ENCODE measurements at regions not wholly inside any gene's neighbourhood (a gene's known extent, or its start where the extent isn't known, plus 50 kb on each side); places are given as distances from the start of the nearest gene placed in this dataset.
"Not testable (repeated sequence)": the region's sequence is repeated elsewhere in the genome, so short reads cannot be mapped to it uniquely, and the experiment has no call there.

DNA sequence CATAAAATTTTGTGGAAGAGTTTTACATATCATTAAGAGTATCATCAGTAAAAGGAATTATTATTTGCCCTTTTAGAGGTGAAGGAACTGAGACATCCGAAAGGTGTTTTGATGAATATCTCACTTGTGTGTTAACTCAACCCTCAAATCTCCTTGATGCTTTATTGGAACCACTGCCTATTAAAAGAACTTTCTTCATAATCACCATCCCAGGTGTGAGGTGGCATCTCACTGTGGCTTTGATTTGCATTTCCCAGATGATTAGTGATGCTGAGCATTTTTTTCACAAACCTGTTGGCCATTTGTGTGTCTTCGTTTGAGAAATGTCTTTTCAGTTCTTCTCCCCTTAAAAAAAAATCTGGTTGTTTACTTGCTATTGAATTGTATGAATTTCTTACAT, 134.0 kb upstream of the SYN3 start:
- TF ChIP-seq TAF1 (IDR thresholded peaks at IDR 0.05; ENCODE audit: low read depth, low read length) (no peak), POLR2A (IDR thresholded peaks at IDR 0.05; ENCODE audit: low read depth, low read length) (no peak), POLR2AphosphoS5 (IDR thresholded peaks at IDR 0.05; ENCODE audit: low read depth, low read length) (no peak), PAX5 (IDR thresholded peaks at IDR 0.05; ENCODE audit: insufficient read depth, low read length, severe bottlenecking) (no peak), SPI1 (IDR thresholded peaks at IDR 0.05; ENCODE audit: low read depth, low read length) (no peak)
- DNase-seq (ENCODE audit: insufficient read length, low spot score): no peak
- FAIRE-seq: no peak

DNA sequence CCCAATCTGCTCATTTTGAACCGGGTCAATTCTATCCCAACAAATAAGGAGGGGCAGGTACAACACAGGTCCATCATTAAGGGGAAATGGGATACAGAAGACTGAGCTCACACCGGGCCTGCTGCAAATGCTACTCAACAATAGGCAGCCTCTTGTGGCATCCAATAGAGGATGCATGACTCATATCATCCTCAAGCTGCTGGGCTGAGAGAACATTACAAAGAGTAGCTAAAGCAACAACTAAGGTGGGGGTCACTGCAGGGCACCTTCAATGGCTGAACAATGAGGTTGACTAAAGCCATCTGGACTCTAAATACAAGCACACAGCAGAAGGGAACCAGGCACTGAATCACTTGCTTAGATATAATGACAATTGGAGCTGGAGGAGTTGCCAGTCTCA, 130.1 kb upstream of the SYN3 start:
- no peak for TF ChIP-seq POLR2A (IDR thresholded peaks at IDR 0.05; ENCODE audit: low read depth, low read length)
- no peak for FAIRE-seq

DNA sequence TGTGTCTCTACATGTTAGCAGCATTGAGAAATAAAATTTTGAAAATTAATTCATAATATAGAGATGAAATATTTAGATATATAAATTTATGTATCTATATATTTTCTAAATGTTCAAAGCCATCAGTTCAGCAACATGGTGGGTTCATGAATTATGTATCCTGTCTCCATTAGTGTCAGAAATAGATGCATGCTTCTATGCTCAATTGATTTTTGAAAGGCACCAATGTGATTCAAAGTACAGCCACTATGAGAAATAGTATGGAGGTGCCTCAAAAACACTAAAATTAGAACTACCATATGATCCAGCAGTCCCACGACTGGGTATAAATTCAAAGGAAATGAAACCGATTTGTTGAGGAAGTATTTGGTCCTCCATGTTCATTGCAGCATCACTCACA, 128.6 kb upstream of the SYN3 start:
- DNase-seq (ENCODE audit: insufficient read length, low spot score): no peak
- FAIRE-seq: no peak

More for the DNA sequence above, 130.1 kb upstream of the SYN3 start:
- DNase-seq (ENCODE audit: insufficient read length, low spot score): no peak

DNA sequence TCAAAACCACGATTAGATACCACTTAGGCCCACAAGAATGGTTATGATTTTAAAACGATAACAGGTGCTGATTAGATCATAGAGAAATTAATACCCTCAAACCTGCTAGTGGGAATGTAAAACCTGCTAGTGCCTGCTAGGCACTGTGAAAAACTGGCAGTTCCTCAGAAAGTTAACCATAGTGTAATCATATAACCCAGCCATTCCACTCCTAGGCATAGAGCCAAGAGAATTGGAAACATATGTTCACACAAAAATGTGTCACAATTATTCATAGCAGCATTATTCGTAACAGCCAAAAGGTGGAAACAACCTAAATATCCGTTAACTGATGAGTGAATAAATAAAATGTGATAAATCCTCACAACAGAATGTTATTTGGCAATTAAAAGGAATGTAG, 122.2 kb upstream of the SYN3 start:
- TF ChIP-seq POU2F2 (IDR thresholded peaks at IDR 0.05; ENCODE audit: low read depth, low read length) (no peak), PAX5 (IDR thresholded peaks at IDR 0.05; ENCODE audit: insufficient read depth, low read length, severe bottlenecking) (no peak), POLR2A (IDR thresholded peaks at IDR 0.05; ENCODE audit: low read depth, low read length) (no peak), TAF1 (IDR thresholded peaks at IDR 0.05; ENCODE audit: low read depth, low read length) (no peak)
- no peak for FAIRE-seq
- DNase-seq (ENCODE audit: insufficient read length, low spot score): no peak

More for the DNA sequence above, 128.6 kb upstream of the SYN3 start:
- TF ChIP-seq PAX5 (IDR thresholded peaks at IDR 0.05; ENCODE audit: insufficient read depth, low read length, severe bottlenecking) (no peak), POLR2AphosphoS5 (IDR thresholded peaks at IDR 0.05; ENCODE audit: low read depth, low read length) (no peak), POU2F2 (IDR thresholded peaks at IDR 0.05; ENCODE audit: low read depth, low read length) (no peak), POLR2A (IDR thresholded peaks at IDR 0.05; ENCODE audit: low read depth, low read length) (no peak), TAF1 (IDR thresholded peaks at IDR 0.05; ENCODE audit: low read depth, low read length) (no peak), SPI1 (IDR thresholded peaks at IDR 0.05; ENCODE audit: low read depth, low read length) (no peak)

DNA sequence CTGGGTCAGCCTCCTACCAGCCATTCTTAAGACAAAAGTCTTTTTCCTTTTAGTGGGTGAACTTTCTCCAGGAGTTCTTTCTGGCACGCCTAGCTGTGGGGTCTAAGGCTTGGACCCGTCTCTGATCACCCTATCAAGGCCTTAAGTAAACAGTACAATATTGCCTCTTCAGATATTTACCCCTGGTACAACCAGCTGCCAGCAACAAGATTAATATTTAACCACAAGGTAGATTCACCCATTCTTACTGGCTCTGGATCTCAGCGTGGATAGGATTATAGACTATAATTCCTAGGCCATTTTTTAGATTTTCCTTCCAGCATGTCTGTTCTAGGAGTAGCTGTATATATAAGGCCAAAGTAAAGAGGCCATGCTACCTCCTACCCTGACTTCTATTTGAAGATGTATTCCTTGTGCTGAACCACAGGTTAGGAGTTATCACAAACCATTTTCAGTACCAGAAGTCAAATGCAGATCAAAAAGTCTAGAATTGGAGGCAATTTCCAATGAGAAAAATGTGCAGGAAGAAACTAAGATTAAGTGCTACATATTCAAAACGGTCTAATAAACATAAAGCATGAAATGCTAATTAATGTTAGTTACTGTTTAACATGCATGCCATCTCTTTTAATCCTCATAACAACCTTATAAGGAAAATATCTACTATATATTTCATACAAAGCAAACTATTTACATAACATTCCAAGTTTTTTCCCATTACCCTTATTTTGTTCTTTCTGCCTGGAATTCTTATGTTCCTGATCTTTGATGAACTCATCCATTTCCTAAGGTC, 110.0 kb upstream of the SYN3 start:
- no peak for FAIRE-seq
- DNase-seq (ENCODE audit: insufficient read length, low spot score): no peak
- TF ChIP-seq POLR2A (IDR thresholded peaks at IDR 0.05; ENCODE audit: low read depth, low read length) (no peak), TAF1 (IDR thresholded peaks at IDR 0.05; ENCODE audit: low read depth, low read length) (no peak), PAX5 (IDR thresholded peaks at IDR 0.05; ENCODE audit: insufficient read depth, low read length, severe bottlenecking) (no peak), SPI1 (IDR thresholded peaks at IDR 0.05; ENCODE audit: low read depth, low read length) (no peak), POU2F2 (IDR thresholded peaks at IDR 0.05; ENCODE audit: low read depth, low read length) (no peak), POLR2AphosphoS5 (IDR thresholded peaks at IDR 0.05; ENCODE audit: low read depth, low read length) (no peak)

DNA sequence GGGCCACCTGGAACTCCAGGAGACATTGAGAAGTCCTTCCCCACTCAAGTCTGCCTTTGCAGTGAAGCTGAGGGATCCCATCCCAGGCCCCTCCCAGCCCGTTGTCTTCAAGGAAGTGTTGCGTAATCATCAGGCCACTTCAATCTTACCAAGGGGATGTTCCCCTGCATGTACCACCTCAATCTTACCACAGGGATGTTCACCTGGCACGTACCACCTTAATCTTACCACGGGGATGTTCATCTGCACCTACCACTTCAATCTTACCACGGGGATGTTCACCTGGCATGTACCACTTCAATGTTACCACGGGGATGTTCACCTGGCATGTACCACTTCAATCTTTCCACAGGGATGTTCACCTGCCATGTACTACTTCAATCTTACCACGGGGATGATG, 108.0 kb upstream of the SYN3 start:
- TF ChIP-seq POLR2A (IDR thresholded peaks at IDR 0.05; ENCODE audit: low read depth, low read length) (no peak), POU2F2 (IDR thresholded peaks at IDR 0.05; ENCODE audit: low read depth, low read length) (no peak), SPI1 (IDR thresholded peaks at IDR 0.05; ENCODE audit: low read depth, low read length) (no peak)
- DNase-seq (ENCODE audit: insufficient read length, low spot score) (no peak), FAIRE-seq (no peak)

DNA sequence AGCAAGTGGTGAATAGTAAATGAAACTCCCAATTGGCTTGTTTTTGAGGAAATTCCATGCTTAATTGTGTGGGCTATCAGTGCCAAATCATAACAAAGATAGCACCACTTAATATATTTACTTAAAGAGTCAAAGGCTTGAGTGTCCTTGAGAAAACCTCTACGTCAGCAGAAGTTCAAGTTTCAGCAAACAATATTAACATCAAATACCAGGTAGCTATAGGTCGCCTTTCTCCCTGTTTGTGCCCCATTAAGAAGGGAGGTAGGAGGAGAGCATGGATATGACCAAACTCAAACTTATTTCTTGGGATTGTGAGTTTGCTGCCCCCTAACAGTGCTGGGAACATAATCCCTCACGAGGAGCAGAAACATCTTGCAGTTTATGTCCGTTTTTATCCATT, 105.6 kb upstream of the SYN3 start:
- TF ChIP-seq TAF1 (IDR thresholded peaks at IDR 0.05; ENCODE audit: low read depth, low read length) (no peak), PAX5 (IDR thresholded peaks at IDR 0.05; ENCODE audit: insufficient read depth, low read length, severe bottlenecking) (no peak), POU2F2 (IDR thresholded peaks at IDR 0.05; ENCODE audit: low read depth, low read length) (no peak), POLR2AphosphoS5 (IDR thresholded peaks at IDR 0.05; ENCODE audit: low read depth, low read length) (no peak), SPI1 (IDR thresholded peaks at IDR 0.05; ENCODE audit: low read depth, low read length) (no peak)
- FAIRE-seq (no peak), DNase-seq (ENCODE audit: insufficient read length, low spot score) (no peak)

DNA sequence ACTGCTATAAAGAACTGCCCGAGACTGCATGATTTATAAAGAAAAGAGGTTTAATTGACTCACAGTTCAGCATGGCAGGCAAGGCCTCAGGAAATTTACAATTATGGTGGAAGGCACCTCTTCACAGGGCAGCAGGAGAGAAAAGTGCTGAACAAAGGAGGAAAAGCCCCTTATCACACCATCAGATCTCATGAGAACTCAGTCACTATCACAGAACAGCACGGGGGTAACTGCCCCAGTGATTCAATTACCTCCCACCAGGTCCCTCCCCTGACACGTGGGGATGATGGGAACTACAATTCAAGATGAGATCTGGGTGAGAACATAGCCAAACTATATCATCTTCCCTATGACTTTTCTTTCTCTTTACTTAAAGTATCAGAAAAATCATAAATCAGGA, 104.0 kb upstream of the SYN3 start:
- DNase-seq (ENCODE audit: insufficient read length, low spot score) (no peak), FAIRE-seq (no peak)
- TF ChIP-seq POU2F2 (IDR thresholded peaks at IDR 0.05; ENCODE audit: low read depth, low read length) (no peak), PAX5 (IDR thresholded peaks at IDR 0.05; ENCODE audit: insufficient read depth, low read length, severe bottlenecking) (no peak), POLR2AphosphoS5 (IDR thresholded peaks at IDR 0.05; ENCODE audit: low read depth, low read length) (no peak), SPI1 (IDR thresholded peaks at IDR 0.05; ENCODE audit: low read depth, low read length) (no peak), TAF1 (IDR thresholded peaks at IDR 0.05; ENCODE audit: low read depth, low read length) (no peak), POLR2A (IDR thresholded peaks at IDR 0.05; ENCODE audit: low read depth, low read length) (no peak)

DNA sequence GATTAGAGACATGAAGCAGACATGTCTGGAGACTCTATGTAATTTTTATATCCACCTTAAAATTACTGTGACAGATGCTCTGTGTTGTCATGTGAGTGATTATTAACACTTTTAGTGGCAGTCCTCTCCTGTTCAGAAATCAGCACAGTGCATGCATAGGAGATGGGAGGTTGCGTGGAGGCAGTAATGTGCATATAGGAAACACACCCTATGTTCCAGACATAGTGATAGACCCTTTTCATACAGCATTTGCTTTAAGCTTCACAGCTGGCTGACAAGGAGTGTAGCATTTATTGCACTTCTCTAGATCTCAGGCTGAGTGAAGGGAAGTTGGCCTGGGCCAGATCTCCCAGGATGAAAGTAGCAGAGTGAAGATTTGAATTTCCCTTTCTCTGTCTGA, 102.3 kb upstream of the SYN3 start:
- no peak for DNase-seq (ENCODE audit: insufficient read length, low spot score)
- no peak for TF ChIP-seq SPI1 (IDR thresholded peaks at IDR 0.05; ENCODE audit: low read depth, low read length)
- FAIRE-seq: no peak

DNA sequence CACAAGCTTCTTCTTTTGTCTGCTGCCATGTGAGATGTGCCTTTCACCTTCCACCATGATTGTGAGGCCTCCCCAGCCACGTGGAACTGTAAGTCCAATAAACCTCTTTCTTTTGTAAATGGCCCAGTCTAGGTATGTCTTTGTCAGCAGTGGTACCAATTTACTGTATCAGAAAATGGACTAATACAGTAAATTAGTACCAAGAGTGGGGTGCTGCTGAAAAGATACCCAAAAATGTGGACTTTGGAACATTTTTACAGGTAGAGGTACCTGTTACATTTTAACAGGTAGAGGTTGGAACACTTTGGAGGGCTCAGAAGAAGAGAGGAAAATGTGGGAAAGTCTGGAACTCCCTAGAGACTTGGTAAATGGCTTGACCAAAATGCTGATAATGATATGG, 96.8 kb upstream of the SYN3 start:
- FAIRE-seq; DNase-seq (ENCODE audit: insufficient read length, low spot score): not testable (repeated sequence)

DNA sequence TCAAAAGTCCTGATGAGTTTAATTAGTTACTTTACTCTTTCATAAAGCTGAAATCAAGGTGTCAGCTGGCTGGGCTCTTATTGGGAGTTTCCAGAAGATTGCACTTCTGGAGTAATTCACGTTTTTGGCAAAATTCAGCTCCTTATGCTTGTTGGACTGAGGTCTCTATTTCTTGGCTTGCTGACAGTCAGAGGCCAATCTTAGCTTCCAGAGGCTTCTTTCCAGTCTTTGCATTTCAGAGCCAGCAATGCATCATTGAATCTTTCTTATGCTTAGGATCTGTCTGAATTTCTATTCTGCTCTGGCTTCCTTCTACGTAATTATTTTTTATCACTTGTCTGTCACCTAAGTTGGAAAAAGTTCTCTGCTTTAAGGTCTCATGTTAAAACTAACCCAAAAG, 91.4 kb upstream of the SYN3 start:
- FAIRE-seq: no peak

More for the DNA sequence above, 91.4 kb upstream of the SYN3 start:
- DNase-seq (ENCODE audit: insufficient read length, low spot score): no peak
- no peak for TF ChIP-seq SPI1 (IDR thresholded peaks at IDR 0.05; ENCODE audit: low read depth, low read length)
